ENCODE measurements at regions not wholly inside any gene's neighbourhood (a gene's known extent, or its start where the extent isn't known, plus 50 kb on each side); places are given as distances from the start of the nearest gene placed in this dataset.

GRCh38 chr6:14693301-14694192 is 552.3 kb upstream of the JARID2 start:
- DNase-seq (ENCODE audit: low spot score), result no peak

GRCh38 chr6:14694308-14694707 is 551.6 kb upstream of the JARID2 start:
- no peak for DNase-seq (ENCODE audit: low spot score)

DNA sequence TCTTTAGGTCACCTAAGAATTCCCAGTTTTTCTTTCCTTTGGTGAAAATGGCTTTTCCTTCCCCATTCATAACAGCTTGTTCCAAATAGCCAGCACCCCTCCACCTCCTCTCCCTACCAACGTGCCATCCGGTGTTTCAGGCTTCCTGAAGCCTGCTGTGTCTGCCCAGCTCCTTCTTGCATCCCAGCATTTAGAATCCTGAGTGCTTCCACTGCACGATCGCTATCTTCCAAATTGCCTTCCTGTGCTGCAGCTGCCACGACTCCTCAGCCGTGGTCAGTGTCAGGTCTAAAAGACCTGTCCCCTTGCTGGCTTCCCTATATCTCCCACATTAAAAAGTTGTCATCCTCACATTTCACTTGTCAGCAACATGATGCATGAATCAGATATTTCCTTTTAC is 550.3 kb upstream of the JARID2 start:
- no peak for DNase-seq (ENCODE audit: low spot score)

DNA sequence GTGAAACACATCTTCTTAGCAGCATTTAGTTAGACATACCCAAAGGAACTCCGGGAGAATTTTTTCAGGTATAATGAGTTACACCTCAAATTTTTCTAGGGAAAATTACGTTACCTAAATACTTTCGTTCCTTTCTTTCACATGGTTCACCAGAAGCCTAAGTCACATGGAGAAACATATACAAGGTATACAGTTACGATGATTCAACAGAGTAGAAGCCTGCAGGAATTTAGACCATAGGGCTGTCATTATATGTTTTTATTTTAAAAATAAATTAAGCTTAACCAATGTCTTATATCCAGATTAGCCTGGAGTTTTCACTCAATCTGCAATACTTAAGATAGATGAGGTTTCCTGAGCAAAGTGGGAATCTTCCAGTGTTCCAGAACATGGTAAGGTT is 549.5 kb upstream of the JARID2 start:
- no peak for DNase-seq (ENCODE audit: low spot score)

DNA sequence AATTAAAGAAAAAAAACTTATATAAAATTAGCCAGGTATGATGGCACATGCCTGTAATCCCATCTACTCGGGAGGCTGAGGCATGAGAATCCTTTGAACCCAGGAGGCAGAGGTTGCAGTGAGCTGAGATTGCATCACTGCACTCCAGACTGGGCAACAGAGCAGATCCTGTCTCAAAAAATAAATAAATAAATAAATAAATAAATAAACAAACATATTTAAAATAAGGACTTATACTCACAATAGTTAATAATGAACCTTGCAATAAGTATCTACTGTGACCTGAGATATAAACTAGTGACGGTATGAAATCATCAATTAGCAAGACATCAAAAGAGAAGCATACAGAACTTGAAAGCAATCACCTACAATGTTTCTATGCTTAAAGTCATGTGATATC is 548.4 kb upstream of the JARID2 start:
- DNase-seq (ENCODE audit: low spot score), result no peak

DNA sequence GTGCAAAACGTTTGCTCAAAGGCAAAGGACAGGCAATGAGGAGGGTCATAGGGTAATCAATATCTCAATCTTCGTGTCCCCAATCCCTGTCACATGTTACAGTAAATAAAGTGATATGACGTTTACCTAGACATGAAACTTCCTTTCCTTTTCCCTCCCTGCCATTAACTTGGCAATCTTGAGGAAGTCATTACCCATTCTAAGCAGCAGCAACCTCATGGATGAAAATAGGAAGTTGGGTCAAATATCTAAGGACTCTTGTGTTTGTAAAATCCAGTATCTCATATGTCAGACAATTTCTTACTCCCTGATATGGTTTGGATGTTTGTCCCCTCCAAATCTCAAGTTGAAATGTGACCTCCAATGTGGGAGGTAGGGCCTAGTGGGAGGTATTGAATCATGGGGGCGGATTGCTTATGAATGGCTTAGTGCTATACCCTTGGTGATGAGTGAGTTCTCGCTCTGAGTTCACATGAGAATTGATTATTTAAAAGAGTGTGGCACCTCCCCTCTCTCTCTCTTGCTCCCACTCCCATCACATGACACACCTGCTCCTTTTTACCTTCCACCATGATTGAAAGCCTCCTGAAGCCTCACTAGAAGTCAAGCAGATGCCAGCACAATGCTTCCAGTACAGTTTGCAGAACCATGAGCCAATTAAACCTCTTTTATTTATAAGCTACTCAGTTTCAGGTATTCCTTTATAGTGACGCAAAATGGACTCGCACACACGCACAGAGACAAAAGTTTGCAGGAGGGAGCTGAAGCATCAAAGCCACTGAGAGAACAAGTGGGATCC is 545.9 kb upstream of the JARID2 start:
- no peak for DNase-seq (ENCODE audit: low spot score)

- no peak for DNase-seq (ENCODE audit: low spot score)
Measured at GRCh38 chr6:14701946-14702345, 543.9 kb upstream of the JARID2 start.

GRCh38 chr6:14702678-14703077 is 543.2 kb upstream of the JARID2 start:
- no peak for DNase-seq (ENCODE audit: low spot score)

- no peak for DNase-seq (ENCODE audit: low spot score)
Measured at GRCh38 chr6:14703586-14703985, 542.3 kb upstream of the JARID2 start.

DNA sequence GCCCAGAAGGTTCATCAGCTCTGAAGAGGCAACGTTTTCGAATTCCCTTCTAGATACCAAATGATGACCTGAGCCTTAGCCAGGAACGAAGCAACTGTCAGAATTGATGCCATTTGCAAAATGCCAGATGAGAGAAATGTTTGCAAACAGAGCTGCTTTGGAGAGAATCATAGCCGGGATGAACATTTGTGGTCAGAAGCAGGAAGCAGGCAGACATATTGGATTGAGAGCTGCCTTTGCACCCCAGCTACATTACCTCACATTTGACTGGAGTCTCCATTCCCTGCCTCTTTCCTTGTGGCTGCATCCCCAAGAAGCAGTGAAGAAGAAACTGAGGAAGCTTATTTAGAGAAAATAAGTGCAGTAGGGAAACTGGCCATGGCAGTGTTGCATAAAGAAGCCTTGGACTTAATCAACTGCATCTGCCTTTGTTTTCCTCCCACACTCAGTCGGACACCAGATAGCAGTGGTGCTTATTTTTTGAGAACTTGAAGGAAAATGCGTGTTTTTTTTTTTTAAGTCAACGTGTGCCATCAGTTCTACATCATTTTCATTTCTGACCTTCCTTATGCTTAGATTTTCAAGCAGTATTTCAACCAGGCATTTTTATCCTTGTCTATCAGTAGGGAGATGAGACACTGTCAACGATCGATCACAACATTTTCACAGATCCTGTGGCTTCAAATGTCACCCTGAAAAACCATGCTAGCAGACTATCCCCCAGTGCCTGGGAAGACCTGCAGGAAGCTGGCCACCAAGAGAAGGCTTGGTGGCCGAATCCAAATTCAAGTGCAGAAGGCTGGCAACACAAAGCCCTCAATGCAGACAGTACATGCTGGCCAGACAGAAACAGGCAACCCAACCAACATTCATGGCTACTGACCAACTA is 541.2 kb upstream of the JARID2 start:
- no peak for DNase-seq (ENCODE audit: low spot score)

DNA sequence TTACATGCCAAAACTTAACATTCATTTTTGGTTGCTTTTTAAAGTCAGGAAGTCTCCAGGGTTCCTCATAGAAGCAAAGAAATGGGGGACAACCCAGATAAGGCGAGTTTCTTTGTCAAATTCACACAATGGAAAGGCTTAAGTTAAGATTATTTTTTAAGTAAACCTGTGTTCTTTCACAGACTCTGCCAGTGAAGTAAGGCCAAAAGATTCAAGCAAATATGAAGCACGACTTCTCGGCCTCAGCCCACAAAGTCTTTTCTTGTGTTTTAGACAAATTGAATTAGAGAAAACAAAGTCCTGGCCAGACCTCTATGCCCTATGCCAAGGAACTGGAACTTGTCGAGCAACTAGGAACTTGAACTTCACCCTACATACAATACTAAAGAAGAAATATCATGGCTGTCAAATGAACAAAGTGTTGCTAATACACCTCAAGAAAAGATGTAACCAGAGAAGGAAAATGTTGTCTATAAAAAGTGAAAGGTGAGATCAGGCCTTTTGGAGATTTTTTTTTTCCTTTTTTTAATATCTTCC is 540.0 kb upstream of the JARID2 start:
- DNase-seq (ENCODE audit: low spot score), result no peak

DNA sequence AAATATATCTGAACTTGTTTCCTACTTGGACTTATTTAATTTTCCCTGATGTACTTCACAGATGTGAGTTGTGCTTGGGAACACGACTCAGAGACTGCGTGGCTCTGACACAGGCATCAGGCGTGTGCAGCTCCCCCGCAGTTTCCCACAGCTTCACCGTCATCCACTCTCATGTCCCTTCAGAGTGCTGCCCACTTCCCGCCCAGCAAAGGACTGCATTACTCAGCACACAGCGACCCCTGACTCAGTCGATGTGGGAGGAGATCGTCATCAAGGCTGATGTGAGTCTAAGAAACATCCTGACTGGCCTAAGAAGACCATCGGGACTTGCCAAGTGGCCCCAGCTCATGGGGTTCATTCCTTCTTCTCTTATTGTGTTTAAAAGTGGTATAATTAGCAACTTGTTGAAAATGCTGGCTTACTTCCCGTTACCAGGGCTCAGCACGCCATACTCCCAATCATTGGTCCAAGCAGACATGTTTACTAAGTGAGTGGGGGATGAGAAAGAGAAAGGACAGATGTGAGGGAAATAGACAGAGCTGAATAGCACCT is 539.4 kb upstream of the JARID2 start:
- peak; percentile 95 for DNase-seq (ENCODE audit: low spot score)

- no peak for DNase-seq (ENCODE audit: low spot score)
Measured at GRCh38 chr6:14707276-14707675, 538.6 kb upstream of the JARID2 start.

DNA sequence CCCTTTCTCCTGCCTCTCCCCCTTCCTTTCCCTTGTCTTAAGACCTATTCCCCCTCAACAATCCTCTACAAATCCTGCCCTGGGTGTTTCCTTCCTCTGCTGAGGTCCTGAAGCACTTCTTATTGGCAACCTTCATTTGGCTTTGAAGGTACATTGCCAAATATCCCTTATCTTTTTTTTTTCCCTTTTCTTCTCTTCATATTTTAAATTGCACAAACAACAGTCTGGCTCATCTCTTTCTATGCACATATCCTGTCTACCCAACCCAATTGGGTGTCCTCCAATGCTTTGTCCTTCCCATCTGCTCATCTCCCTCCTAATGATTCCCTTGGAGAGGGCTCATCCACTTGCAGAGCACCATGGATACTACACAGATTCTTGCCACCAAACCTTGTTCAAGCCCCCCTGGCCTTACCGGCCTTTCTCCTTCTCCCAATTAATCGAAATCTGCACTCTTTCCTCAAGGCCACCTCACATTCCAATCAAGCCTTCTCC is 537.9 kb upstream of the JARID2 start:
- no peak for DNase-seq (ENCODE audit: low spot score)

- no peak for DNase-seq (ENCODE audit: low spot score)
Measured at GRCh38 chr6:14709066-14709670, 536.7 kb upstream of the JARID2 start.

DNA sequence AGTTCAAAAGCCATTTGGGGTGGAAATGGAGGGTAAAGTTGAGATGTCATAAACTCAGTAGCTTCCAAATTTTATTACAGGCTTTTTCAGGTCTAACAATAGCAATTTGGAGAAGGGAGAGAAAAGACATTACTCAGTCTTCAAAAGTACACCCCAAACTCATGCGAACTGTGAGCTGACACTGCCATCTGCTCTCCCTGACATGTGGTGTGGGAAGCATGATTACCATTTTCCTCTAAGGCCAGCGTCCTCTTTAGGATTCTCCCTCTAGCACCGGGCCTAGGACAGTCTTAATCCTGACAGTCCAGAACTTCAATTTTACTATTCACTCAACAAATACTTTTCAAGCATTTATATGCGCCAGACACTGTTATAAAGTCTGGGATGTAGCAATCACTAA is 536.0 kb upstream of the JARID2 start:
- no peak for DNase-seq (ENCODE audit: low spot score)

DNA sequence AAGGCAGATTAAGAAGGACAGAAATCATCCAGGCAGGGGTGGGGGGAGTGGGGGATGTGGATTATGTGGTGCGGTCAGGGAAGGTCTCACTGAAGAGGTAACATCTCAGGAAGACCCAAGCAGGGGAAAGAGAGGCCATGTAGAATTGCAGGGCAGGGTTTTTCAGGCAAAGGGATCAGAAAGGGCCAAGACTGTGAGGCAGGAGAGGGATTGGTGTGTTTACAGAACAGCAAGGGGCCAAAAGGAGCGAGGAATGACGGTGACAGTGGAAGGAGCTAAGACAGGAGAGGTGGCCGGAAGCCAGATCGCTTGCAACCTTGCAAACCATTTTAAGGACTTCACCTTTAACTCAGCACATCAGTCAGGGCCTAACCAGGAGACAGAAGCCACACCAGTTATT is 535.4 kb upstream of the JARID2 start:
- no peak for DNase-seq (ENCODE audit: low spot score)

- peak; percentile 88 for DNase-seq (ENCODE audit: low spot score)
Measured at GRCh38 chr6:14711056-14711703, 534.7 kb upstream of the JARID2 start.

- DNase-seq (ENCODE audit: low spot score), result no peak
Measured at GRCh38 chr6:14711704-14712379, 534.0 kb upstream of the JARID2 start.
